ENCODE measurements at regions not wholly inside any gene's neighbourhood (a gene's known extent, or its start where the extent isn't known, plus 50 kb on each side); places are given as distances from the start of the nearest gene placed in this dataset.

DNA sequence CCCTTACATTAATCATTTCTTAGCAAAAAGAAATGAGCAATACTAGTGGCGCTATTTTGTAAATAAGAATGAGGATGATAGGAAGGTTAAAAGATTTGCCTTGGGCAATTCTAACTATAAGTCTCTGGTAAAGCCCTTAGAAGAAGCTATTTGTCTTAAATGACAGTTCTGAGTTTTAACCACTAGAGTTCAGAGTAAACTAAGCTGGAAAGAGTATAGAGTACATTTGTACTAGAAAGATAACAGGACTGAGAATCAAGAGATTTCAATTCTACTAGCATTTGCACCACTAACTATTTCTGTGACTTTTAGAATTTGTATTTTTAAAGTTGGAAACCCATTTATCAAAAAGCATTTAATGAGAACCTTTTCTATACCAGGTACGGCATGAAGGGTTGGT lies 750.3 kb downstream of the OLFM4 start:
- FAIRE-seq (no peak), DNase-seq (ENCODE audit: low read depth in 1 of 2, low spot score in 2 of 2) (no peak)
- Histone ChIP-seq H3K23ac (ENCODE audit: insufficient read length) (no peak overlapping the region), H2BK20ac (ENCODE audit: low read length) (no peak overlapping the region), H3K36me3 (ENCODE audit: control insufficient read depth in 2 of 4, insufficient read depth in 4 of 4, low read length in 3 of 4) (no peaks in the 10 kb centered on the region), H3K79me1 (ENCODE audit: low read depth, low read length) (no peaks in the 10 kb centered on the region), H3K79me2 (ENCODE audit: control insufficient read depth in 1 of 2, insufficient read depth in 2 of 2, low read length in 2 of 2) (no peaks in the 10 kb centered on the region), H2BK15ac (ENCODE audit: low read length) (no peak overlapping the region), H2BK12ac (ENCODE audit: low read depth, low read length) (no peak overlapping the region), H3K4me2 (ENCODE audit: insufficient read depth in 1 of 2, low read depth in 2 of 2, low read length in 2 of 2) (no peak overlapping the region), H3K9ac (replicated peaks in 1 of 4; ENCODE audit: extremely low read depth in 1 of 4, low read depth in 3 of 4, low read length in 3 of 4) (no peak overlapping the region), H3K9me3 (ENCODE audit: insufficient read depth in 2 of 2, low read depth in 1 of 2, low read length in 1 of 2) (no peaks in the 10 kb centered on the region), H3K18ac (ENCODE audit: extremely low read depth, low read length) (no peak overlapping the region), H3K56ac (replicated peaks; ENCODE audit: insufficient read length, low read depth, low read length) (no peak overlapping the region), H2AK5ac (ENCODE audit: low read depth, low read length) (no peak overlapping the region), H3K4ac (replicated peaks; ENCODE audit: insufficient read length, low read depth, low read length) (no peak overlapping the region), H3K4me3 (ENCODE audit: extremely low read depth in 1 of 4, insufficient read depth in 2 of 4, low read depth in 3 of 4, low read length in 4 of 4) (no peak overlapping the region), H4K20me1 (replicated peaks in 1 of 2; ENCODE audit: control insufficient read depth in 1 of 2, insufficient read depth in 2 of 2, low read length in 2 of 2) (no peaks in the 10 kb centered on the region), H3K14ac (ENCODE audit: insufficient read length) (no peak overlapping the region), H3K4me1 (replicated peaks in 1 of 4; ENCODE audit: control insufficient read depth in 3 of 4, insufficient read depth in 4 of 4, low read length in 3 of 4) (peaks cover 0 to 3% (median 1%) of the 10 kb centered on the region in 4 experiments; a peak in 5 of 7 replicates), H4K8ac (ENCODE audit: extremely low read depth, insufficient read depth, low read length) (no peak overlapping the region), H3K27ac (ENCODE audit: low read depth, low read length) (no peak overlapping the region), H4K5ac (ENCODE audit: insufficient read length, low read depth, low read length) (no peak overlapping the region), H2AFZ (ENCODE audit: low read length) (no peak overlapping the region), H2BK120ac (replicated peaks; ENCODE audit: low read depth, low read length) (no peak overlapping the region), H3K23me2 (ENCODE audit: low read depth, low read length) (no peaks in the 10 kb centered on the region), H4K91ac (replicated peaks; ENCODE audit: insufficient read length, low read length) (no peak overlapping the region), H3K27me3 (replicated peaks in 1 of 4; ENCODE audit: control insufficient read depth in 3 of 4, extremely low read depth in 1 of 4, insufficient read depth in 3 of 4, low read length in 3 of 4) (no peaks in the 10 kb centered on the region), H2BK5ac (ENCODE audit: low read depth, low read length) (no peak overlapping the region)
- ChIA-PET POLR2A (ENCODE audit: partially characterized antibody) (no interaction called here), CTCF (ENCODE audit: partially characterized antibody) (interaction anchor here (0.5 to 2.6 kb wide), 7 partner anchors 9 to 673 kb away, joined by 3 to 28 read pairs (median 3); no protein-coding TSS in a partner anchor)
- WGBS, 2 experiments (ENCODE audit: extremely low coverage in 1 of 2, insufficient coverage in 1 of 2, insufficient read length in 1 of 2, insufficient replicate concordance in 2 of 2, low coverage in 1 of 2, low lambda C conversion rate in 2 of 2, missing lambda C conversion rate in 1 of 2) = 87% methylated on average over 2 of the region's 2 CpGs; no CpG with 5 or more reads in 1 of the 2 experiments
- TF ChIP-seq, protein P1, sequence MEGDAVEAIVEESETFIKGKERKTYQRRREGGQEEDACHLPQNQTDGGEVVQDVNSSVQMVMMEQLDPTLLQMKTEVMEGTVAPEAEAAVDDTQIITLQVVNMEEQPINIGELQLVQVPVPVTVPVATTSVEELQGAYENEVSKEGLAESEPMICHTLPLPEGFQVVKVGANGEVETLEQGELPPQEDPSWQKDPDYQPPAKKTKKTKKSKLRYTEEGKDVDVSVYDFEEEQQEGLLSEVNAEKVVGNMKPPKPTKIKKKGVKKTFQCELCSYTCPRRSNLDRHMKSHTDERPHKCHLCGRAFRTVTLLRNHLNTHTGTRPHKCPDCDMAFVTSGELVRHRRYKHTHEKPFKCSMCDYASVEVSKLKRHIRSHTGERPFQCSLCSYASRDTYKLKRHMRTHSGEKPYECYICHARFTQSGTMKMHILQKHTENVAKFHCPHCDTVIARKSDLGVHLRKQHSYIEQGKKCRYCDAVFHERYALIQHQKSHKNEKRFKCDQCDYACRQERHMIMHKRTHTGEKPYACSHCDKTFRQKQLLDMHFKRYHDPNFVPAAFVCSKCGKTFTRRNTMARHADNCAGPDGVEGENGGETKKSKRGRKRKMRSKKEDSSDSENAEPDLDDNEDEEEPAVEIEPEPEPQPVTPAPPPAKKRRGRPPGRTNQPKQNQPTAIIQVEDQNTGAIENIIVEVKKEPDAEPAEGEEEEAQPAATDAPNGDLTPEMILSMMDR (IDR thresholded peaks at IDR 0.05; ENCODE audit: control extremely low read depth in 1 of 3, insufficient read depth in 1 of 3, low read depth in 1 of 3, low read length in 3 of 3) = peak in 2 of 3 experiments; percentile 2 to 35; a peak in 2 of 4 replicates
- TF ChIP-seq CEBPB (IDR thresholded peaks at IDR 0.05; ENCODE audit: low read depth, low read length) = no peak
- peak in 1 of 2 experiments; percentile 48; a peak in 3 of 4 replicates for TF ChIP-seq RAD21 (IDR thresholded peaks at IDR 0.05 in 1 of 2, conservative IDR thresholded peaks at IDR 0.05 in 1 of 2; ENCODE audit: low read depth in 2 of 2, low read length in 2 of 2)
